ENCODE measurements at regions not wholly inside any gene's neighbourhood (a gene's known extent, or its start where the extent isn't known, plus 50 kb on each side); places are given as distances from the start of the nearest gene placed in this dataset.

GRCh38 chrX:16022580-16023200 lies 100.7 kb upstream of the GRPR start:
- POLR2A ChIA-PET: no interaction called here
- DNase-seq (ENCODE audit: low read depth, low spot score) (peak; percentile 61), FAIRE-seq (peak; percentile 90)
- TF ChIP-seq POLR2A (IDR thresholded peaks at IDR 0.05; ENCODE audit: low read depth, low read length): no peak
- TF ChIP-seq EZH2 (IDR thresholded peaks at IDR 0.05; ENCODE audit: borderline replicate concordance, low read depth, low read length, severe bottlenecking): no peak
- TF ChIP-seq GATA2 (IDR thresholded peaks at IDR 0.05; ENCODE audit: insufficient read depth, insufficient read length, low read depth, low read length): peak; percentile 53
- peak; percentile 64 for TF ChIP-seq JUN (IDR thresholded peaks at IDR 0.05; ENCODE audit: borderline replicate concordance, insufficient read depth, insufficient read length, low read depth)
- no peak for TF ChIP-seq POLR2AphosphoS5 (IDR thresholded peaks at IDR 0.05; ENCODE audit: insufficient read depth, low read depth, low read length)
- TF ChIP-seq CTCF (IDR thresholded peaks at IDR 0.05; ENCODE audit: extremely low read depth in 1 of 2, insufficient read depth in 1 of 2, low read depth in 1 of 2, low read length in 2 of 2): no peak
- TF ChIP-seq MYC (IDR thresholded peaks at IDR 0.05; ENCODE audit: low read depth, low read length): no peak
- TF ChIP-seq MAX (IDR thresholded peaks at IDR 0.05; ENCODE audit: insufficient read depth, insufficient read length): no peak
- peak; percentile 63 for TF ChIP-seq FOS (IDR thresholded peaks at IDR 0.05; ENCODE audit: borderline replicate concordance, insufficient read depth, low read length)
- no peak overlapping the region for H2AFZ ChIP-seq (ENCODE audit: low read depth, low read length)
- BruUV-seq (replicated peaks): no TSS peak
- no peak overlapping the region for H3K4me2 ChIP-seq (ENCODE audit: insufficient read depth, low read length)
- H3K4me3 ChIP-seq (replicated peaks in 1 of 3; ENCODE audit: insufficient read depth in 1 of 3, low read depth in 1 of 3, low read length in 3 of 3): no peak overlapping the region
- no peaks in the 10 kb centered on the region for H3K9me3 ChIP-seq (replicated peaks; ENCODE audit: control insufficient read depth, insufficient read depth, low read length)
- intact Hi-C loops (cut with micrococcal nuclease) (loop anchor here (2.0 kb wide), 1 partner anchor 34 kb away; no protein-coding TSS in a partner anchor), dilution Hi-C loops (cut with MboI; ENCODE audit: extremely low pct_ligation_motif_present, low sequenced_read_pairs) (no loop called here)
- no peaks in the 10 kb centered on the region for H3K36me3 ChIP-seq (ENCODE audit: control insufficient read depth in 2 of 2, extremely low read depth in 1 of 2, insufficient read depth in 2 of 2, low read length in 2 of 2)
- no peaks in the 10 kb centered on the region for H4K20me1 ChIP-seq (replicated peaks; ENCODE audit: control insufficient read depth, extremely low read depth, insufficient read depth, low read length)
- H3K27me3 ChIP-seq (ENCODE audit: control insufficient read depth in 2 of 2, insufficient read depth in 2 of 2, low read length in 2 of 2): peaks cover 0 to 11% of the 10 kb centered on the region in 2 experiments
- no peaks in the 10 kb centered on the region for H3K9me1 ChIP-seq (replicated peaks; ENCODE audit: control insufficient read depth, extremely low read depth, insufficient read depth, low read length)
- H3K27ac ChIP-seq (ENCODE audit: insufficient read depth, low read depth, low read length): no peak overlapping the region
- H3K9ac ChIP-seq (replicated peaks; ENCODE audit: extremely low read depth, insufficient read depth, low read length): no peak overlapping the region
- CTCF ChIA-PET: interaction anchor here (0.7 to 1.6 kb wide), 3 partner anchors 10 to 422 kb away, joined by 3 to 4 read pairs (median 3); partner anchors contain the start of gene GRPR
- H3K79me2 ChIP-seq (ENCODE audit: control insufficient read depth, insufficient read depth, low read length): no peaks in the 10 kb centered on the region
- peaks cover 10% of the 10 kb centered on the region for H3K4me1 ChIP-seq (ENCODE audit: control insufficient read depth, extremely low read depth, insufficient read depth, low read length)
